H9 (cell line): ENCODE measurements at regions not wholly inside any gene's neighbourhood (a gene's known extent, or its start where the extent isn't known, plus 50 kb on each side); places are given as distances from the start of the nearest gene placed in this dataset.
A peak's percentile ranks its signal among the peaks of the same experiment; 100 is the strongest.

ENCODE experiments used
- DNase-seq: peaks from one replicate; pipeline ENCODE4 v3.0.0-alpha.2; 2017
- H2AFZ ChIP-seq: one replicate; pipeline ENCODE4 v1.6.1; 2013; ENCODE audit warnings: mild to moderate bottlenecking, low read length, control low read depth, moderate library complexity
- H2AK5ac ChIP-seq: 2 replicates; pipeline ENCODE4 v1.6.1; 2013; ENCODE audit warnings: low read length, control low read depth, mixed read lengths; ENCODE audit not compliant: insufficient read length
- H2BK120ac ChIP-seq: one replicate; pipeline ENCODE4 v1.6.1; 2013; ENCODE audit warnings: low read depth, mild to moderate bottlenecking, low read length, control low read depth, inconsistent platforms; ENCODE audit not compliant: poor library complexity, severe bottlenecking
- H2BK12ac ChIP-seq: 2 replicates; pipeline ENCODE4 v1.6.1; 2013; ENCODE audit warnings: low read length, control low read depth, mixed read lengths, low read depth; ENCODE audit not compliant: insufficient read length
- H2BK15ac ChIP-seq: 2 replicates; pipeline ENCODE4 v1.6.1; 2013; ENCODE audit warnings: low read depth, low read length, control low read depth
- H2BK20ac ChIP-seq: one replicate; pipeline ENCODE4 v1.6.1; 2013; ENCODE audit warnings: low read depth, mild to moderate bottlenecking, low read length, control low read depth, inconsistent platforms; ENCODE audit not compliant: poor library complexity, severe bottlenecking
- H2BK5ac ChIP-seq: 2 replicates; pipeline ENCODE4 v1.6.1; 2013; ENCODE audit warnings: low read length, control low read depth, mixed read lengths; ENCODE audit not compliant: insufficient read length
- H3K14ac ChIP-seq: 2 replicates; pipeline ENCODE4 v1.6.1; 2013; ENCODE audit warnings: low read length, control low read depth; ENCODE audit not compliant: insufficient read depth
- H3K18ac ChIP-seq: 2 replicates; pipeline ENCODE4 v1.6.1; 2013; ENCODE audit warnings: low read depth, mild to moderate bottlenecking, mixed read lengths, low read length, control low read depth; ENCODE audit not compliant: insufficient read length
- H3K23ac ChIP-seq: 2 replicates; pipeline ENCODE4 v1.6.1; 2013; ENCODE audit warnings: low read length, control low read depth, mixed read lengths, low read depth; ENCODE audit not compliant: insufficient read length
- H3K23me2 ChIP-seq: 2 replicates; pipeline ENCODE4 v1.6.1; 2013; ENCODE audit warnings: low read depth, mild to moderate bottlenecking, mixed read lengths, low read length, control low read depth; ENCODE audit not compliant: insufficient read length, poor library complexity, severe bottlenecking
- H3K27ac ChIP-seq: 2 replicates; pipeline ENCODE4 v1.5.1; 2013; ENCODE audit warnings: low read length, control low read depth, mixed read lengths, low read depth; ENCODE audit not compliant: insufficient read length
- H3K27me3 ChIP-seq: 2 replicates; pipeline ENCODE4 v1.6.1; 2013; ENCODE audit warnings: low read length, control low read depth, inconsistent platforms; ENCODE audit not compliant: insufficient read depth
- H3K4ac ChIP-seq: 2 replicates; pipeline ENCODE4 v1.6.1; 2013; ENCODE audit warnings: low read depth, mild to moderate bottlenecking, control low read depth, inconsistent platforms, low read length, moderate library complexity
- H3K4me1 ChIP-seq: 2 replicates; pipeline ENCODE4 v1.6.1; 2013; ENCODE audit warnings: low read length, control low read depth, inconsistent platforms; ENCODE audit not compliant: insufficient read depth
- H3K4me2 ChIP-seq: 2 replicates; pipeline ENCODE4 v1.6.1; 2013; ENCODE audit warnings: low read length, control low read depth, mixed read lengths; ENCODE audit not compliant: insufficient read length, insufficient read depth
- H3K56ac ChIP-seq: 2 replicates; pipeline ENCODE4 v1.6.1; 2013; ENCODE audit warnings: low read depth, mild to moderate bottlenecking, mixed read lengths, low read length, control low read depth; ENCODE audit not compliant: insufficient read length
- H3K79me1 ChIP-seq: 2 replicates; pipeline ENCODE4 v1.6.1; 2013; ENCODE audit warnings: low read depth, mild to moderate bottlenecking, moderate library complexity, low read length, control low read depth, inconsistent platforms; ENCODE audit not compliant: insufficient read depth, poor library complexity, severe bottlenecking
- H3K79me2 ChIP-seq: 2 replicates; pipeline ENCODE4 v1.6.1; 2013; ENCODE audit warnings: low read length, control low read depth, inconsistent platforms; ENCODE audit not compliant: insufficient read depth
- H3K9ac ChIP-seq: 2 replicates; pipeline ENCODE4 v1.6.1; 2013; ENCODE audit warnings: low read length, control low read depth, mixed read lengths; ENCODE audit not compliant: insufficient read length; ENCODE audit errors: extremely low read depth
- H3K9me3 ChIP-seq: one replicate; pipeline ENCODE4 v1.6.1; 2013; ENCODE audit warnings: low read depth, low read length, inconsistent platforms; ENCODE audit not compliant: control insufficient read depth
- H3T11ph ChIP-seq: one replicate; pipeline ENCODE4 v1.6.1; 2013; ENCODE audit warnings: mild to moderate bottlenecking, low read length, control low read depth, inconsistent platforms
- H4K20me1 ChIP-seq: one replicate; pipeline ENCODE4 v1.6.1; 2013; ENCODE audit not compliant: control insufficient read depth, insufficient read length, insufficient read depth
- H4K5ac ChIP-seq: 2 replicates; pipeline ENCODE4 v1.6.1; 2013; ENCODE audit warnings: low read depth, mild to moderate bottlenecking, mixed read lengths, low read length, control low read depth; ENCODE audit not compliant: insufficient read length
- H4K8ac ChIP-seq: replicated peaks from 2 replicates; pipeline ENCODE4 v1.6.1; 2013; ENCODE audit warnings: low read length, control low read depth, mixed read lengths, low read depth; ENCODE audit not compliant: insufficient read length
- H4K91ac ChIP-seq: 2 replicates; pipeline ENCODE4 v1.6.1; 2013; ENCODE audit warnings: low read depth, mild to moderate bottlenecking, moderate library complexity, mixed read lengths, low read length, control low read depth; ENCODE audit not compliant: insufficient read length
- H3K27ac Mint-ChIP-seq, 3 experiments: 2 replicates in 2 of 3; 3 replicates in 1 of 3; pipeline ENCODE4 v1.8.0; 2020 to 2021; ENCODE audit warnings: mixed read lengths in 3 of 3, mild to moderate bottlenecking in 1 of 3, moderate library complexity in 1 of 3
- H3K27me3 Mint-ChIP-seq: 2 replicates; pipeline ENCODE4 v1.8.0; 2021; ENCODE audit warnings: low read depth, mild to moderate bottlenecking, moderate library complexity, mixed read lengths
- H3K36me3 Mint-ChIP-seq, 3 experiments: 2 replicates in 2 of 3; 3 replicates in 1 of 3; pipeline ENCODE4 v1.8.0; 2020 to 2021; ENCODE audit warnings: low read depth in 3 of 3, mixed read lengths in 3 of 3; ENCODE audit not compliant: insufficient read depth in 1 of 3
- H3K4me1 Mint-ChIP-seq, 2 experiments: 2 replicates each; pipeline ENCODE4 v1.8.0; 2020; ENCODE audit warnings: mixed read lengths in 2 of 2
- H3K4me3 Mint-ChIP-seq, 2 experiments: 2 replicates in 1 of 2; 3 replicates in 1 of 2; pipeline ENCODE4 v1.8.0; 2020 to 2021; ENCODE audit warnings: mild to moderate bottlenecking in 2 of 2, mixed read lengths in 2 of 2, moderate library complexity in 1 of 2
- H3K9me3 Mint-ChIP-seq, 2 experiments: 2 replicates in 1 of 2; 3 replicates in 1 of 2; pipeline ENCODE4 v1.8.0; 2020; ENCODE audit warnings: mild to moderate bottlenecking in 2 of 2, mixed read lengths in 2 of 2, moderate library complexity in 1 of 2
- CTCF ChIP-seq: fragments of 200-600 bp; sonication (generic); conservative IDR thresholded peaks from 3 replicates; pipeline ENCODE4 v1.8.0; 2021; ENCODE audit warnings: antibody characterized with exemption, mild to moderate bottlenecking

- no peak for DNase-seq
- peaks cover 5 to 6% of the 10 kb centered on the region in 2 experiments; a peak in 4 of 5 replicates for H3K9me3 Mint-ChIP-seq
- peaks cover 0 to 4% (median 0%) of the 10 kb centered on the region in 3 experiments; a peak in 2 of 7 replicates for H3K36me3 Mint-ChIP-seq
- Histone ChIP-seq H3K9me3 (peaks cover 9% of the 10 kb centered on the region), H3K4me1 (no peaks in the 10 kb centered on the region), H3K4me2 (no peak overlapping the region), H3K27ac (no peak overlapping the region), H3K9ac (no peak overlapping the region), H4K5ac (no peak overlapping the region), H3T11ph (no peak overlapping the region), H2BK120ac (no peak overlapping the region), H3K79me1 (no peaks in the 10 kb centered on the region), H3K27me3 (no peaks in the 10 kb centered on the region), H2AFZ (no peak overlapping the region), H2BK15ac (no peak overlapping the region), H3K14ac (no peak overlapping the region), H3K79me2 (no peaks in the 10 kb centered on the region), H3K4ac (no peak overlapping the region), H3K23ac (no peak overlapping the region), H3K56ac (no peak overlapping the region), H2BK20ac (no peak overlapping the region), H4K8ac (no peak overlapping the region), H2AK5ac (no peak overlapping the region), H2BK12ac (no peak overlapping the region), H3K23me2 (no peaks in the 10 kb centered on the region), H4K91ac (no peak overlapping the region), H2BK5ac (no peak overlapping the region), H4K20me1 (no peaks in the 10 kb centered on the region), H3K18ac (no peak overlapping the region)
- no peaks in the 10 kb centered on the region for H3K27me3 Mint-ChIP-seq
- H3K4me1 Mint-ChIP-seq, result no peaks in the 10 kb centered on the region
- H3K27ac Mint-ChIP-seq, result no peak overlapping the region
- 0 out of 3 replicates have a peak, but pooled peaks have one; percentile 16 for TF ChIP-seq CTCF
- no peak overlapping the region for H3K4me3 Mint-ChIP-seq
These were observed 120.6 kb downstream of the BCHE start for GRCh38 chr3:165716592-165716991.
